GM12864 (cell line): ENCODE measurements at regions not wholly inside any gene's neighbourhood (a gene's known extent, or its start where the extent isn't known, plus 50 kb on each side); places are given as distances from the start of the nearest gene placed in this dataset.

Experiments used
- DNase-seq: peaks from one replicate; pipeline ENCODE4 v3.0.0-alpha.2; 2011; ENCODE audit warnings: low read depth
- H3K4me3 ChIP-seq: 2 replicates; pipeline ENCODE4 v1.5.1; 2011; ENCODE audit warnings: mild to moderate bottlenecking, low read depth, low read length, control low read depth
- CTCF ChIP-seq: IDR thresholded peaks from 2 replicates; pipeline ENCODE4 v1.5.1; 2011; ENCODE audit warnings: low read depth, mild to moderate bottlenecking, moderate library complexity, low read length, control low read depth, inconsistent platforms; ENCODE audit errors: missing control alignments

GRCh38 chr9:32289756-32290155, 94.7 kb upstream of the ACO1 start:
- no peak for DNase-seq
- no peak for TF ChIP-seq CTCF
- no peak overlapping the region for H3K4me3 ChIP-seq

GRCh38 chr9:32291370-32291769, 93.1 kb upstream of the ACO1 start:
- H3K4me3 ChIP-seq, result no peak overlapping the region
- TF ChIP-seq CTCF, result no peak

GRCh38 chr9:32292611-32293010, 91.8 kb upstream of the ACO1 start:
- TF ChIP-seq CTCF, result no peak
- H3K4me3 ChIP-seq, result no peak overlapping the region
- DNase-seq, result no peak

More at GRCh38 chr9:32291370-32291769, 93.1 kb upstream of the ACO1 start:
- DNase-seq, result no peak

GRCh38 chr9:32293091-32293490, 91.4 kb upstream of the ACO1 start:
- DNase-seq, result no peak
- H3K4me3 ChIP-seq, result no peak overlapping the region
- no peak for TF ChIP-seq CTCF

GRCh38 chr9:32294106-32294505, 90.3 kb upstream of the ACO1 start:
- no peak for DNase-seq
- TF ChIP-seq CTCF, result no peak
- H3K4me3 ChIP-seq, result no peak overlapping the region

GRCh38 chr9:32300373-32300772, 84.1 kb upstream of the ACO1 start:
- no peak overlapping the region for H3K4me3 ChIP-seq
- DNase-seq, result no peak
- no peak for TF ChIP-seq CTCF

GRCh38 chr9:32304495-32304894, 79.9 kb upstream of the ACO1 start:
- no peak for TF ChIP-seq CTCF

More at GRCh38 chr9:32304495-32304894, 79.9 kb upstream of the ACO1 start:
- DNase-seq, result no peak
- no peak overlapping the region for H3K4me3 ChIP-seq
